Kidney epithelial cell (primary cell): ENCODE measurements at regions not wholly inside any gene's neighbourhood (a gene's known extent, or its start where the extent isn't known, plus 50 kb on each side); places are given as distances from the start of the nearest gene placed in this dataset.

Experiments
- DNase-seq: peaks from one replicate; pipeline ENCODE4 v3.0.0-alpha.2; 2010; ENCODE audit warnings: low read depth
- H3K27me3 ChIP-seq: 2 replicates; pipeline ENCODE4 v1.6.0; 2011; ENCODE audit warnings: low read length; ENCODE audit not compliant: control insufficient read depth, insufficient read depth
- H3K36me3 ChIP-seq: 2 replicates; pipeline ENCODE4 v1.5.1; 2011; ENCODE audit warnings: low read length; ENCODE audit not compliant: control insufficient read depth, insufficient read depth
- H3K4me3 ChIP-seq: 2 replicates; pipeline ENCODE4 v1.5.1; 2011; ENCODE audit warnings: low read depth, mild to moderate bottlenecking, control low read depth, low read length
- TF ChIP-seq, protein P1 (sequence below): IDR thresholded peaks from 2 replicates; pipeline ENCODE4 v1.5.1; 2011; ENCODE audit warnings: mild to moderate bottlenecking, moderate library complexity, low read length, control low read depth, inconsistent platforms; ENCODE audit not compliant: insufficient read depth, poor library complexity, severe bottlenecking

DNA sequence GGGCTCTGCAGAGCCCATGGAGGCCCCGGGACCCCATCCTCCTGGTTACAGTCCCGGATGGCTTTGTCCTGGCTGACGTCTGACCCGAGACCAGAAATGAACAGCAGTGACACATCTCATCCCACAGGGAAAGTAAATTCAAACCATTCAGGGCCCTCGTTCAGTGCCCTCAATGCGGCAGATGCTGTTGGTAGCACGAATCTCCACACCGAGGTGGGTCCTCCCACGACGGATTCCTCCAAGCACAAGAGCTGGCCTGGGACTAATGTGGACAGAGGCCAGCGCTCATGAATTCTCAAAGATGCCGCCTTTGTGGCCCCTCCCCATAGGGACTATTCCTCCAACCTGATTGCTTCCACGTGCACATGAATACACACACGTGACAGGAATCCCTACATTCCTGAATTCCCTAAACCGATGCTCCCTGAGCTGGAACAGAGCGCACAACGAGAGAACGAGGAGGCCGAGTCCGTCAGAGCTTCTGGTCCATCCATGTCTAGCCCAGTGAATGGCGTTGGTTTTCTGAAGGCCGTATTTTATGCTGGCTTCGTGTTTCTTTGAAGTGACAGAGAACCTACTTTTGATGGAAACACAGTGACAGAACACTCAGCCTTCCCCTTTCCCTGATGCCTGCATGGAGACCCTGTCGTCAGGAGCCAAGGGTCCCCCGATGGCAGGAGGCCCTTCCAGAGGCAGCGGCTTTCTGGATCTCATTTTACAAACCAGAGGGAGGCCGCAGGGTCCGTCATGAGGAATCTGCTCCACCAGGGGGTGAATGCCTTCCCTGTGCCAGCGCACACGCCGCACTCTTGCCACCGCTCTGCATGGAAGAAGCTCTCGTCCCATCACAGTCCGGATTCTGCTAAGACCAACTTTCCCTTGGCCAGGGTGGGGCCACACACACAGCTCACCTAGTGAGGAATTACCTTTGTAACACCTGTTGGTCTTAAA is 64.3 kb upstream of the SNTG2 start:
- DNase-seq = no peak
- Histone ChIP-seq H3K27me3 (peaks cover 12% of the 10 kb centered on the region), H3K4me3 (no peak overlapping the region), H3K36me3 (no peaks in the 10 kb centered on the region)
- TF ChIP-seq, protein P1, sequence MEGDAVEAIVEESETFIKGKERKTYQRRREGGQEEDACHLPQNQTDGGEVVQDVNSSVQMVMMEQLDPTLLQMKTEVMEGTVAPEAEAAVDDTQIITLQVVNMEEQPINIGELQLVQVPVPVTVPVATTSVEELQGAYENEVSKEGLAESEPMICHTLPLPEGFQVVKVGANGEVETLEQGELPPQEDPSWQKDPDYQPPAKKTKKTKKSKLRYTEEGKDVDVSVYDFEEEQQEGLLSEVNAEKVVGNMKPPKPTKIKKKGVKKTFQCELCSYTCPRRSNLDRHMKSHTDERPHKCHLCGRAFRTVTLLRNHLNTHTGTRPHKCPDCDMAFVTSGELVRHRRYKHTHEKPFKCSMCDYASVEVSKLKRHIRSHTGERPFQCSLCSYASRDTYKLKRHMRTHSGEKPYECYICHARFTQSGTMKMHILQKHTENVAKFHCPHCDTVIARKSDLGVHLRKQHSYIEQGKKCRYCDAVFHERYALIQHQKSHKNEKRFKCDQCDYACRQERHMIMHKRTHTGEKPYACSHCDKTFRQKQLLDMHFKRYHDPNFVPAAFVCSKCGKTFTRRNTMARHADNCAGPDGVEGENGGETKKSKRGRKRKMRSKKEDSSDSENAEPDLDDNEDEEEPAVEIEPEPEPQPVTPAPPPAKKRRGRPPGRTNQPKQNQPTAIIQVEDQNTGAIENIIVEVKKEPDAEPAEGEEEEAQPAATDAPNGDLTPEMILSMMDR = no peak

DNA sequence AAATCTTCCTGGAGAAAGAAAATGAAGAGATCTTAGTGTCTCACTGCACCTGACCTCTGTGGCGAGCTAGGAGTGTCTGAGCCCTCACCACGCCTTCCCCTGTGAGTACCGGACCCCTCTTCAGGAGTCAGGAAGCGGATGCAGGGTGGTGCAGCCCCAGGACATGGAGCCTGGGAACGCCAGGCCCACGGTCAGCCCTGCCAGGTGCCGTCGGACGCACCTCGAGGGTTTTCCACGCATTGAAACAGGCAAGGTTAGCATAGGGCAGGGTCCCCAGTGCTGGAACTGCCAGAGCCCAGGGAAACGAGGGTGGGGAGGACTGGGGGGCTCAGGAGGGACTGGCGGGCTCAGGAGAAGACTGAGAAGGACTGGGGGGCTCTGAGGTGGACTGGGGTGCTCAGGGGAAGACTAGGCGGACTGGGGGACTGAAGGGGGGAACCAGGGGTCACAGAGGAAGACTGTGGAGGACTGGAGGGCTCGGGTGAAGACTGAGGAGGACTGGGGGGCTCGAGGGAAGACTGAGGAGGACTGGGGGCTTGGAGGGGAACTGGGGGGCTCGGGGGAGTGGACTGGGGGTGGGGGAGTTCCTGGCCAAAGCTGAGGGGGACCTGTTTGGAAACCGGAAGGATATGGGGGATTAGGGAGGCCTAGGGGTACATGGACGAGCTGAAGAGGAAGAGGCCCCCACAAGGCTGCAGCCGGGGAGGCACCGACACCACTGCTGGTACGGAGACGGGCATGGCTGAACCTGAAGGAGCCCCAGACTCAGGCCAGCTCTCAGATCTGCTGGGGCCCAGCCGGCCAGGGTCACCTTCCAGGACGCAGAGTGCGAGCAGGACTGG is 65.2 kb upstream of the SNTG2 start:
- no peak for DNase-seq
- Histone ChIP-seq H3K4me3 (no peak overlapping the region), H3K36me3 (no peaks in the 10 kb centered on the region), H3K27me3 (peaks cover 12% of the 10 kb centered on the region)
- TF ChIP-seq, protein P1 = no peak

DNA sequence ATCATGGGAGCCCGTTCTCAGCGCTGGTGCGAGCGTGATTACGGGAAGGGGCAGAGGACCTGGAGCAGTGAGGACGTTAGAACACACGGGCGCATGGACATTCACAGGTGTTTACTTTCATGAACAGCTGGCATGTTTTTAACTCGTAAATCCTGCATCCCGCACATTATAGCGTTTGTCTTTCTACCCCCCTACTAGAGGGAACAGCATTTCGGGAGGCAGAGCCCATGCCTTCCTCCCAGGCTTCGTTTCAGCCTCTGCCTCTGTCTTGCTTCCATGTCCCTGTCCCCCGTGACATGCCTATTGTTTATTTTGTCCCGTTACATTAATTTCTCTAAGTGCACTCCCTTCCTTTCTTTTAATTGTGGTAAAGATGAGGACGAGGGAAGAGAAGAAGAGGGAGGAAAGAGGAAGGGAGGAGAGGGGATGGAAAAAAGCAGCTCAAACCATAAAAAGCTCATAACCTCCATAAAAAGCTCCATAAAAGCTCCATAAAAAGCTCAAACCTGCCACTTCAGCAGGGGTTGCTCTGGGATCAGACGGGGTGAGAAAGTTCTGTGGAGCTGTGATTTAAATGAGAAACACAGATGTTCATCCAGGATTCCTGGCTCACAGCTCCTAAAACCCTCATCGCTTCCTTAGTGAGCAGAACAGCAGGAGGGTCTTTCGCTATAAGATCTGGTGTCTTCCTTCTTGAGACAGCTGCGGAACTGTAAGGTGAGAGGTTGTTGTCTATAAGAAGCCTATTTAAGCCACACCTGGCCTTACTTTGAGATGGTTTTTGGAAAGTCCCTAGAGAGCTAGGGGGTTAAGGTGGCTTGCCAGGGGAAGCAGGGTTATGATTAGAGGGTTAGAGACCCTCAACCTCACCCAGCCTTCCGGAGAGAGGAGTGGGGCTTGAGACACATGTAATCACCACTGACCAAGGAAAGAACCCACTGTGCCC is 66.6 kb upstream of the SNTG2 start:
- no peak for DNase-seq
- Histone ChIP-seq H3K36me3 (no peaks in the 10 kb centered on the region), H3K4me3 (no peak overlapping the region), H3K27me3 (peaks cover 12% of the 10 kb centered on the region)
- TF ChIP-seq, protein P1 = no peak

DNA sequence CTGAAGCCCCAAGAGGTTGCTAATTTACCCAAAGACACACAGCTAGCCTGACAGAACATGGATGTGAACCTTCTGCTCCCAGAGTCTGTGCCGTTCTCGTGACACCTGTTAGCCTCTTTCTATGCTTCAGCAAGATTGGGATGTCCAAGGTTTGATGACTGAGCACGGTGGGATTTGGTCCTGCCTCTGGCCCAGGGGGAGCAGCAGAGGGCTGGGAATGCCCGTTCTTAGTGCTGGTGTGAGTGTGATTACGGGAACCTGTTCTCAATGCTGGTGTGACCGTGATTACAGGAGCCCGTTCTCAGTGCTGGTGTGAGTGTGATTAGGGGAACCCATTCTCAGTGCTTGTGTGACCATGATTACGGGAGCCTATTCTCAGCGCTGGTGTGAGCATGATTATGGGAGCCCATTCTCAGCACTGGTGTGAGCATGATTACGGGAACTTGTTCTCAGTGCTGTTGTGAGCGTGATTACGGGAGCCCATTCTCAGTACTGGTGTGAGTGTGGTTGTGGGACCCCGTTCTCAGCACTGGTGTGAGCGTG is 67.3 kb upstream of the SNTG2 start:
- TF ChIP-seq, protein P1 = no peak
- H3K27me3 ChIP-seq = peaks cover 12% of the 10 kb centered on the region
- H3K36me3 ChIP-seq = no peaks in the 10 kb centered on the region
- no peak overlapping the region for H3K4me3 ChIP-seq
- DNase-seq = no peak

DNA sequence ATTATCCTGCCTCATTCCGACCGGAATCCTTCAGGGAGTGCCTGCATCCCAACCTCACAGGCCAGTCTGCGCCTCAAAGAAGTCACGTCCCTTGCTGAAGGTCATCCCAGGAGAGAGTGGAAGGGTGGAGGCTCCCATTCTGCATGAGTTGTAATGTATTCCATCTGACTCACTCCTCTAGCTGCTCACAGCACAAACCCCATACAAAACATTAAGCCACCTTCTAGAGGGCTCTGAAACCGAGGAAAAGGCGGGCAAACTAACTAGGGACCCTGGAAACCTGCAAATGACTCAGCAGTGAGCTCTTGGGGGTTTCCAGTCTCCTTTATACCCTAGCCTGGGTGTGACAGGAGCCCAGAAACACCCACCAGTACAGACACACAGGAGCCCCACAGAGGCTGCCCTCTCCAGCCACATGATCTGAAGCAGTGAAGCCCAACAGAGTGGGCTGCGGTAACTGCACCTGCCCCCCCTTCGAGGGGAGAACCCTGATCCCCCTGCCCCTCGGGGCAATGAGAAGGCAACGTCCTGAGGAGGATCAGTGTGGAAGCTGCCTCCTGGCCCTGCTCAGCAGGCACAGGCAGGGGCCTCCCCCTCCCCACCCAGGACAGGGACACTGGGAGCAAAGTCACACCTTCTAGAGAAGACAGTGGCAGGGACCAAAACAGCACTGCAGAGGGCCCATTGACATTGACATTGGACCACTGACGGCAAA is 69.3 kb upstream of the SNTG2 start:
- Histone ChIP-seq H3K4me3 (no peak overlapping the region), H3K27me3 (peaks cover 12% of the 10 kb centered on the region), H3K36me3 (no peaks in the 10 kb centered on the region)
- TF ChIP-seq, protein P1 = no peak
- no peak for DNase-seq
